Caco-2 (cell line): ENCODE measurements at regions not wholly inside any gene's neighbourhood (a gene's known extent, or its start where the extent isn't known, plus 50 kb on each side); places are given as distances from the start of the nearest gene placed in this dataset.

Experiments used
- BruUV-seq: library from RNA; stranded (reverse); fragments of 400-500 nt; replicated peaks from 2 replicates; lab custom pipeline; 2021; lab: Mats Ljungman, UMichigan
- CTCF ChIA-PET: fragments of 300-600 bp; sonication (Branson Sonifier 250); formaldehyde crosslinking; loops from one replicate; lab custom pipeline; 2022; ENCODE audit warnings: antibody characterized with exemption; lab: Charles Lee
- POLR2A ChIA-PET: fragments of 300-600 bp; sonication (Branson Sonifier 250); formaldehyde crosslinking; loops from one replicate; lab custom pipeline; 2022; ENCODE audit warnings: antibody characterized with exemption; lab: Charles Lee
- DNase-seq, 2 experiments: peaks; one replicate each; pipeline versions ENCODE4 v3.0.0 to v3.0.0-alpha.2; 2020 to 2022
- H3K27me3 ChIP-seq: replicated peaks from 2 replicates; pipeline ENCODE4 v1.6.0; 2011; ENCODE audit warnings: low read length; ENCODE audit not compliant: control insufficient read depth, insufficient read depth
- H3K36me3 ChIP-seq: 2 replicates; pipeline ENCODE4 v1.5.1; 2011; ENCODE audit warnings: low read length; ENCODE audit not compliant: control insufficient read depth, insufficient read depth
- H3K4me1 ChIP-seq: fragments of 250-450 bp; sonication (Bioruptor Pico); 2 replicates; pipeline ENCODE4 v1.5.1; 2020; ENCODE audit warnings: mild to moderate bottlenecking
- H3K4me3 ChIP-seq: 2 replicates; pipeline ENCODE4 v1.5.1; 2011; ENCODE audit warnings: low read depth, mild to moderate bottlenecking, control low read depth, low read length
- H3K9me3 ChIP-seq: fragments of 250-450 bp; sonication (Bioruptor Pico); 2 replicates; pipeline ENCODE4 v1.5.1; 2020; ENCODE audit warnings: mild to moderate bottlenecking, moderate library complexity
- H3K27ac Mint-ChIP-seq: one replicate; pipeline ENCODE4 v1.8.0; 2022; ENCODE audit warnings: mixed read lengths; ENCODE audit not compliant: unreplicated experiment
- H3K27me3 Mint-ChIP-seq: one replicate; pipeline ENCODE4 v1.8.0; 2022; ENCODE audit warnings: mixed read lengths; ENCODE audit not compliant: insufficient read depth, unreplicated experiment
- H3K36me3 Mint-ChIP-seq: one replicate; pipeline ENCODE4 v1.8.0; 2022; ENCODE audit warnings: mild to moderate bottlenecking, mixed read lengths; ENCODE audit not compliant: insufficient read depth, unreplicated experiment
- H3K4me1 Mint-ChIP-seq: one replicate; pipeline ENCODE4 v1.8.0; 2022; ENCODE audit warnings: low read depth, mixed read lengths; ENCODE audit not compliant: unreplicated experiment
- H3K4me3 Mint-ChIP-seq: one replicate; pipeline ENCODE4 v1.8.0; 2022; ENCODE audit warnings: mild to moderate bottlenecking, moderate library complexity, mixed read lengths; ENCODE audit not compliant: unreplicated experiment
- H3K9me3 Mint-ChIP-seq: one replicate; pipeline ENCODE4 v1.8.0; 2022; ENCODE audit warnings: mixed read lengths; ENCODE audit not compliant: unreplicated experiment
- CTCF ChIP-seq, 2 experiments: fragments of 200-600 bp in 1 of 2; IDR thresholded peaks; 1 replicate in 1 of 2; 2 replicates in 1 of 2; pipeline versions ENCODE4 v1.5.1 to v1.8.0; 2011 to 2022; ENCODE audit warnings: antibody characterized with exemption in 1 of 2, control low read depth in 1 of 2, inconsistent platforms in 1 of 2, low read depth in 1 of 2, low read length in 1 of 2, mild to moderate bottlenecking in 1 of 2, moderate library complexity in 1 of 2; ENCODE audit not compliant: insufficient read depth in 1 of 2, severe bottlenecking in 1 of 2, unreplicated experiment in 1 of 2
- intact Hi-C: fragments of 100-400 bp; cut with micrococcal nuclease; formaldehyde crosslinking; loops from one replicate; pipeline ENCODE4 v1.10.0; 2022; ENCODE audit not compliant: unreplicated experiment

- DNase-seq: no peak
- intact Hi-C loops: no loop called here
- ChIA-PET CTCF (no interaction called here), POLR2A (interaction anchor here (0.6 kb wide), 1 partner anchor 450 kb away, joined by 3 read pairs; no protein-coding TSS in a partner anchor)
- no peaks in the 10 kb centered on the region for H3K9me3 Mint-ChIP-seq
- Histone ChIP-seq H3K27me3 (no peaks in the 10 kb centered on the region), H3K9me3 (no peaks in the 10 kb centered on the region), H3K36me3 (no peaks in the 10 kb centered on the region), H3K4me3 (no peak overlapping the region), H3K4me1 (no peaks in the 10 kb centered on the region)
- H3K4me1 Mint-ChIP-seq: no peaks in the 10 kb centered on the region
- no peak overlapping the region for H3K4me3 Mint-ChIP-seq
- H3K36me3 Mint-ChIP-seq: no peaks in the 10 kb centered on the region
- no peak for TF ChIP-seq CTCF (IDR thresholded peaks at IDR 0.05; ENCODE audit: insufficient read depth in 1 of 2, low read depth in 1 of 2, low read length in 1 of 2, severe bottlenecking in 1 of 2, unreplicated experiment in 1 of 2)
- no TSS peak for BruUV-seq
- H3K27me3 Mint-ChIP-seq: peaks cover 7% of the 10 kb centered on the region
- H3K27ac Mint-ChIP-seq: no peak overlapping the region
Observed at GRCh38 chr9:86868616-86869015, 78.7 kb downstream of the GAS1 start.

- Mint-ChIP-seq H3K4me3 (no peak overlapping the region), H3K36me3 (no peaks in the 10 kb centered on the region), H3K4me1 (no peaks in the 10 kb centered on the region), H3K9me3 (no peaks in the 10 kb centered on the region), H3K27ac (no peak overlapping the region), H3K27me3 (peaks cover 7% of the 10 kb centered on the region)
- Histone ChIP-seq H3K4me3 (no peak overlapping the region), H3K9me3 (no peaks in the 10 kb centered on the region), H3K4me1 (no peaks in the 10 kb centered on the region), H3K36me3 (no peaks in the 10 kb centered on the region), H3K27me3 (no peaks in the 10 kb centered on the region)
- ChIA-PET CTCF (no interaction called here), POLR2A (interaction anchor here (0.6 kb wide), 1 partner anchor 449 kb away, joined by 3 read pairs; no protein-coding TSS in a partner anchor)
- intact Hi-C loops: no loop called here
- no TSS peak for BruUV-seq
- no peak for TF ChIP-seq CTCF (IDR thresholded peaks at IDR 0.05; ENCODE audit: insufficient read depth in 1 of 2, low read depth in 1 of 2, low read length in 1 of 2, severe bottlenecking in 1 of 2, unreplicated experiment in 1 of 2)
- no peak for DNase-seq
Observed at GRCh38 chr9:86867804-86868313, 79.4 kb downstream of the GAS1 start.

- Mint-ChIP-seq H3K27ac (no peak overlapping the region), H3K4me1 (no peaks in the 10 kb centered on the region), H3K27me3 (peaks cover 5% of the 10 kb centered on the region), H3K36me3 (no peaks in the 10 kb centered on the region), H3K4me3 (no peak overlapping the region), H3K9me3 (no peaks in the 10 kb centered on the region)
- Histone ChIP-seq H3K27me3 (no peaks in the 10 kb centered on the region), H3K9me3 (no peaks in the 10 kb centered on the region), H3K36me3 (no peaks in the 10 kb centered on the region), H3K4me3 (no peak overlapping the region), H3K4me1 (no peaks in the 10 kb centered on the region)
- CTCF ChIA-PET: no interaction called here
- no TSS peak for BruUV-seq
- POLR2A ChIA-PET: no interaction called here
- no peak for TF ChIP-seq CTCF (IDR thresholded peaks at IDR 0.05; ENCODE audit: insufficient read depth in 1 of 2, low read depth in 1 of 2, low read length in 1 of 2, severe bottlenecking in 1 of 2, unreplicated experiment in 1 of 2)
- intact Hi-C loops: no loop called here
- no peak for DNase-seq
Observed at GRCh38 chr9:86865952-86866351, 81.4 kb downstream of the GAS1 start.
